Choroid plexus epithelial cell (primary cell): ENCODE measurements at regions not wholly inside any gene's neighbourhood (a gene's known extent, or its start where the extent isn't known, plus 50 kb on each side); places are given as distances from the start of the nearest gene placed in this dataset.
"Not testable (repeated sequence)": the region's sequence is repeated elsewhere in the genome, so short reads cannot be mapped to it uniquely, and the experiment has no call there.

ENCODE experiments used
- DNase-seq: peaks from one replicate; pipeline ENCODE4 v3.0.0-alpha.2; 2010; ENCODE audit warnings: low read depth
- H3K4me3 ChIP-seq: 2 replicates; pipeline ENCODE4 v1.5.1; 2011; ENCODE audit warnings: low read depth, mild to moderate bottlenecking, control low read depth, low read length, moderate library complexity
- TF ChIP-seq, protein P1 (sequence below): conservative IDR thresholded peaks from 2 replicates; pipeline ENCODE4 v1.5.1; 2011; ENCODE audit warnings: low read depth, mild to moderate bottlenecking, control low read depth, inconsistent platforms, low read length, moderate library complexity

- TF ChIP-seq, protein P1, sequence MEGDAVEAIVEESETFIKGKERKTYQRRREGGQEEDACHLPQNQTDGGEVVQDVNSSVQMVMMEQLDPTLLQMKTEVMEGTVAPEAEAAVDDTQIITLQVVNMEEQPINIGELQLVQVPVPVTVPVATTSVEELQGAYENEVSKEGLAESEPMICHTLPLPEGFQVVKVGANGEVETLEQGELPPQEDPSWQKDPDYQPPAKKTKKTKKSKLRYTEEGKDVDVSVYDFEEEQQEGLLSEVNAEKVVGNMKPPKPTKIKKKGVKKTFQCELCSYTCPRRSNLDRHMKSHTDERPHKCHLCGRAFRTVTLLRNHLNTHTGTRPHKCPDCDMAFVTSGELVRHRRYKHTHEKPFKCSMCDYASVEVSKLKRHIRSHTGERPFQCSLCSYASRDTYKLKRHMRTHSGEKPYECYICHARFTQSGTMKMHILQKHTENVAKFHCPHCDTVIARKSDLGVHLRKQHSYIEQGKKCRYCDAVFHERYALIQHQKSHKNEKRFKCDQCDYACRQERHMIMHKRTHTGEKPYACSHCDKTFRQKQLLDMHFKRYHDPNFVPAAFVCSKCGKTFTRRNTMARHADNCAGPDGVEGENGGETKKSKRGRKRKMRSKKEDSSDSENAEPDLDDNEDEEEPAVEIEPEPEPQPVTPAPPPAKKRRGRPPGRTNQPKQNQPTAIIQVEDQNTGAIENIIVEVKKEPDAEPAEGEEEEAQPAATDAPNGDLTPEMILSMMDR, result no peak
- DNase-seq, result no peak
- H3K4me3 ChIP-seq, result no peak overlapping the region
Measured at GRCh38 chr6:109875973-109876372, 102.1 kb upstream of the GPR6 start.

DNA sequence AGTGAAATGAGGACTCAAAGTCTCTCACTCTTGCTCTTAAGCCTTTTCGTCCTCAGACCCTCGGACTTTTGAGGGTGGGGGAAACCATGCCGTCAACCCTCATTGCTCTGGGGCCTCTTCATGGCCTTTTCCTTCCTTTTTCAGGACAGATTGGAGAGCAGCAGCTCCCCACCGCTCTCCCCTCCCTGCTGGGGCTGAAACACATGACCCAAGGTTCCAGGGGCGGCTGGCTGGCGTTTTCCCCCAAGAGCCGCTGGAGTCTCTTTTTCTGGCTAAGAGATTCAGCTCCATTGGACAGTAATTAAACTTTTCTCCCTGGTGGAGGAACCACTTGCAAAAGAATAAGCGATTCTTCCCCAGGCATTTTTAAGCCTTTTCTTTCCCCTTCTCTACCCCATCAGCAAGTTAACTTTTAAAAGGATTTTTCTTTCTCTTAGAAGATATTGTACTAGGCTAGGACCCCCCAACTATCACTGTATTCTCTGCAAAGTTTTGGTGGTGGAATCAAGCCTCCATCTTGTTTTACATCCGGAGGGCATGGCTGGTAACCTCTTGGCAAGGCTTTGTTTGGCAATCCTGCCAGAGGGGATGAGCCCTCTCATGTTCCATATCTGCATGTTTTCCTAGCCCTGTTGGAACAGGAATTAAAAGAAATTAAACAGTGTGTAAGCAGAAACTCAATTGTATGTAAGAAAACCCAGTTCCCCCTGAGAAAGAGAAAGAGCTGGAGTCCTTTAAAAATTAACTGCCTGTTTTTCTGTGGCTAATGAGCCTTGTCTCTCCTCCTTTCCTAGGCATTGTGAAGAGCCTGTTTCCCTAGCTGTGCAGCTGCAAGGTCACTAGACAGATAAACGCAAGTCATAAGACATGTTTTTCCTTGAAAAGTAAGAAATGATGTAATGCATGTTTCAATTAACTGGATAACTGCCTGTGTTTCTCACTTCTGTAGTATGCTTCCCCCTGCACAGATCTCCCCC is 100.8 kb upstream of the GPR6 start:
- peak; percentile 17 for DNase-seq
- no peak overlapping the region for H3K4me3 ChIP-seq
- TF ChIP-seq, protein P1, result no peak

DNA sequence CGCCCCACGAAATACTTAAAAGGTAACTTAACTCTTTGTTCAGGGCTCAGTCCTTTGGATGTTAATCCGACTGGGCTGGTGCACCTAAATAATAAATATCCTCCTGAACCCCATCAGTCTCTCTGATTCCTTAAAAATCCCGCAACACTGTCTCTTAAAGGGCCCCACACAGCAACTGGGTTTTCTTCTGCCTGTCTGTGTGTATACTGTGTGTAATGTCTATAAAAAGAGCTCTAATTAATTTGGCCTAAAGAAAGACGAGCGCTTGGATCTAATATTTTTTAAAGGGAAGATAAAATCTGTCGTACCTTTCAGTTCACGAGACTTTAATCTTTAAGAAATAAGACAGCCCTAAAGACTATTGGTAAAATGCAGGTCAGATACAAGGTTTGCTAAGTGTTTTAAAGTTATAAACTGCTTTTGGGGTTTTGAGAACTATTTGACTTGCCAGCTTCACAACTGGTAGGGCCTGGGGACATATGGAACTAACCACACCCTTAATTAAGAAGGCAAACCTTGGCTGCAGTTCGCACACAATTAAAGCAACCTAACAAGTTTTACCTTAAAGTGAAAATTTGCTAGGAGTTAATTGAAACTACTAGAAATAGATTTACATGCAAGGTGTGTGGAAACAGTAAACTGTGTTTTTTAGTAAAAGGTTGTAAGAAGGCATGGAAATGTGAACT is 100.0 kb upstream of the GPR6 start:
- not testable (repeated sequence) for H3K4me3 ChIP-seq, DNase-seq

DNA sequence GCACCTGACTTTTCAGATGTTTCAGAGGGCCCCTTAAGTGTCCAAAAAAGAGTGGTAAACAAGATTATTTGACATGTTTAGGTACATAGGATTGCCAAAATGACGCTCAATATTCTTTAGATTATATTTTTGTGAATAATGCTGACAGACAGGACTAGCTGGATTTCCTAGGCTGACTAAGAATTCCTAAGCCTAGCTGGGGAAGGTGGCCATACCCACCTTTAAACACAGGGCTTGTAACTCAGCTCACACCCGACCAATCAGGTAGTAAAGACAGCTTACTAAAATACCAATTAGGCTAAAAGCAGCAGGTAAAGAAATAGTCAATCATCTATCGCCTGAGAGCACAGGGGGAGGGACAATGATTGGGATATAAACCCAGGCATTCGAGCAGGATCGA is 99.0 kb upstream of the GPR6 start:
- H3K4me3 ChIP-seq, DNase-seq: not testable (repeated sequence)

DNA sequence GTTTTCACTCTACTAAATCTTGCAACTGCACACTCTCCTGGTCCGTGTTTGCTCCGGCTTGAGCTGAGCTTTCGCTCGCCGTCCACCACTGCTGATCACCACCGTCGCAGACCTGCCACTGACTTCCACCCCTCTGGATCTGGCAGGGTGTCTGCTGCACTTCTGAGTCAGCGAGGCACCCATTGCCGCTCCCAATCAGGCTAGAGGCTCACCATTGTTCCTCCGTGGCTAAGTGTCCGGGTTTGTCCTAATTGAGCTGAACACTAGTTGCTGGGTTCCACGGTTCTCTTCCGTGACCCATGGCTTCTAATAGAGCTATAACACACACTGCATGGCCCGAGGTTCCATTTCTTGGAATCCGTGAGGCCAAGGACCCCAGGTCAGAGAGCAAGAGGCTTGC is 98.6 kb upstream of the GPR6 start:
- TF ChIP-seq, protein P1, result no peak
- no peak for DNase-seq
- H3K4me3 ChIP-seq, result no peak overlapping the region

DNA sequence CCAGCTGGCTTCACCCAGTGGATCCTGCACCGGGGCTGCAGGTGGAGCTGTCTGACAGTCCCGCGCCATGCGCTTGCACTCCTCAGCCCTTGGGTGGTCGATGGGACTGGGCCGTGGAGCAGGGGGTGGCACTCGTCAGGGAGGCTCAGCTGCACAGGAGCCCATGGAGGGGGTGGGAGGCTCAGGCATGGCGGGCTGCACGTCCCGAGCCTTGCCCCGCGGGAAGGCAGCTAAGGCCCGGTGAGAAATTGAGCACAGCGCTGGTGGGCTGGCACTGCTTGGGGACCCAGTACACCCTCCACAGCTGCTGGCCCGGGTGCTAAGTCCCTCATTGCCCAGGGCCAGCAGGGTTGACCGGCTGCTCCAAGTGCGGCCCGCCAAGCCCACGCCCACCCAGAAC is 97.0 kb upstream of the GPR6 start:
- not testable (repeated sequence) for DNase-seq, H3K4me3 ChIP-seq

DNA sequence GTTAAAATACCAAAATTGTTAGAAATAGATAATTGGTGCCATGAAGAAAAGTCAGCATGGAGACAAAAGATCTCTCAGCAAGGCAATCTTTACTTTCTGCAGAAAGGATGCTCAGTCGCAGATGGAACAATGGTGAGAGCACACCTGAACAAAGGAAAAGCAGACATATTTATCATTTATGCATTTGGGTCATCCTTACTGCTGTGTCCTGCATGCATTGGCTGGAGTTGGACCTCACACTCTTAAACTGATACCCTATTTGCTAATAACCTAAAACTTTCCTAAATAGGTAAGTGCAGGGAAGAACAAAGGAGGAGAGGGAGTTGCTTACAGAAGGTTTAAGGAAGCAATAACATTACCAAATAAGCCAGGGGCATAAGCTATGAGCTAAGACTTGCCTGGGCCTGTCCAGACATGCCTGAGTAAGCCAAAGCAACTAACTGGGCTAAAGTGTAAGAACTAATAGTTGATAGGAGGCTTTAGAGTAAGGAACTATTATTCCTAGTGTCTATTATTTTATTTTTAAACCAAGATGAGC is 96.1 kb upstream of the GPR6 start:
- not testable (repeated sequence) for H3K4me3 ChIP-seq
- DNase-seq, result peak; percentile 28

DNA sequence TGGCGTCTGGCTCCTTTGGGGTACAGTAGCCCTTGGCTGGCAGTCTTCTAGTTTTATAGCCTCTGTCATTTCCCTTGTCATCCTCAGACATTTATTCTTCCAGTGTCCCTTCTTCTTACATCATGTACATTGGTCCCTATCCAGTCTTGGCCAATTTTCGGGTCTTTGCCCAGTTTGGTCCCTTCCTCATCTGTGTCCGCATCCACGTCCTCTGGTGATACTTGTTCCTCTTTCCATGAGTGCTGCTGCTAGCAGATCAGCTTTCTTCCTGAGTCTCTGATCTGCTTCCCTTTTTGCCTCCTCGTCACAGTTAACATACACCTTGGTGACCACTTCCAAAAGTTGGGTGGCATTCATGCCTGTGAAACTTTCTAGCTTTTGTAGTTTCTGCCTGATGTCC is 86.2 kb upstream of the GPR6 start:
- no peak for DNase-seq
- H3K4me3 ChIP-seq, result no peak overlapping the region
- TF ChIP-seq, protein P1, result no peak
